H1 (cell line): ENCODE measurements at regions not wholly inside any gene's neighbourhood (a gene's known extent, or its start where the extent isn't known, plus 50 kb on each side); places are given as distances from the start of the nearest gene placed in this dataset.

Experiments
- GABPA ChIP-seq: IDR thresholded peaks from 2 replicates; pipeline ENCODE4 v1.6.1; 2011; ENCODE audit warnings: mild to moderate bottlenecking, low read length, moderate library complexity, borderline replicate concordance; ENCODE audit not compliant: insufficient read depth
- HDAC2 ChIP-seq, 2 experiments: fragments of 300-600 bp in 1 of 2; sonication (generic) in 1 of 2; IDR thresholded peaks; 2 replicates each; pipeline ENCODE4 v1.6.1; 2011 to 2012; ENCODE audit warnings: low read depth in 2 of 2, low read length in 2 of 2, mild to moderate bottlenecking in 2 of 2, moderate library complexity in 2 of 2, borderline replicate concordance in 1 of 2, inconsistent platforms in 1 of 2
- PHF8 ChIP-seq: fragments of 200-600 bp; sonication (generic); conservative IDR thresholded peaks from 2 replicates; pipeline ENCODE4 v1.7.1; 2012; ENCODE audit warnings: low read depth, mild to moderate bottlenecking, inconsistent platforms, low read length, moderate library complexity
- RAD21 ChIP-seq, 2 experiments: IDR thresholded peaks in 1 of 2; conservative IDR thresholded peaks in 1 of 2; 2 replicates each; pipeline ENCODE4 v1.6.1; 2011; ENCODE audit warnings: low read depth in 2 of 2, low read length in 2 of 2, improper control_type of control experiment in 1 of 2, inconsistent platforms in 1 of 2, mild to moderate bottlenecking in 1 of 2, moderate library complexity in 1 of 2
- SP1 ChIP-seq: IDR thresholded peaks from 2 replicates; pipeline ENCODE4 v1.6.1; 2011; ENCODE audit warnings: low read depth, low read length
- TAF7 ChIP-seq: optimal IDR thresholded peaks from 2 replicates; pipeline ENCODE3; 2011; ENCODE audit warnings: low read depth, mild to moderate bottlenecking, inconsistent platforms, low read length, moderate library complexity, borderline replicate concordance
- TCF12 ChIP-seq: IDR thresholded peaks from 2 replicates; pipeline ENCODE4 v1.6.1; 2011; ENCODE audit warnings: low read depth, mild to moderate bottlenecking, low read length
- TF ChIP-seq, protein P1 (sequence below), 3 experiments: IDR thresholded peaks; 1 replicate in 2 of 3; 2 replicates in 1 of 3; pipeline versions ENCODE4 v1.5.1 to v1.6.1; 2011; ENCODE audit warnings: low read length in 3 of 3, mild to moderate bottlenecking in 3 of 3, inconsistent platforms in 2 of 3, low read depth in 1 of 3, moderate library complexity in 1 of 3; ENCODE audit not compliant: insufficient read depth in 1 of 3; ENCODE audit errors: control extremely low read depth in 1 of 3

- TF ChIP-seq, protein P1, sequence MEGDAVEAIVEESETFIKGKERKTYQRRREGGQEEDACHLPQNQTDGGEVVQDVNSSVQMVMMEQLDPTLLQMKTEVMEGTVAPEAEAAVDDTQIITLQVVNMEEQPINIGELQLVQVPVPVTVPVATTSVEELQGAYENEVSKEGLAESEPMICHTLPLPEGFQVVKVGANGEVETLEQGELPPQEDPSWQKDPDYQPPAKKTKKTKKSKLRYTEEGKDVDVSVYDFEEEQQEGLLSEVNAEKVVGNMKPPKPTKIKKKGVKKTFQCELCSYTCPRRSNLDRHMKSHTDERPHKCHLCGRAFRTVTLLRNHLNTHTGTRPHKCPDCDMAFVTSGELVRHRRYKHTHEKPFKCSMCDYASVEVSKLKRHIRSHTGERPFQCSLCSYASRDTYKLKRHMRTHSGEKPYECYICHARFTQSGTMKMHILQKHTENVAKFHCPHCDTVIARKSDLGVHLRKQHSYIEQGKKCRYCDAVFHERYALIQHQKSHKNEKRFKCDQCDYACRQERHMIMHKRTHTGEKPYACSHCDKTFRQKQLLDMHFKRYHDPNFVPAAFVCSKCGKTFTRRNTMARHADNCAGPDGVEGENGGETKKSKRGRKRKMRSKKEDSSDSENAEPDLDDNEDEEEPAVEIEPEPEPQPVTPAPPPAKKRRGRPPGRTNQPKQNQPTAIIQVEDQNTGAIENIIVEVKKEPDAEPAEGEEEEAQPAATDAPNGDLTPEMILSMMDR (IDR thresholded peaks at IDR 0.05; ENCODE audit: control extremely low read depth in 1 of 3, insufficient read depth in 1 of 3, low read depth in 1 of 3, low read length in 3 of 3), result no peak
- TF ChIP-seq PHF8 (no peak), RAD21 (IDR thresholded peaks at IDR 0.05 in 1 of 2, conservative IDR thresholded peaks at IDR 0.05 in 1 of 2; ENCODE audit: low read depth in 2 of 2, low read length in 2 of 2) (no peak), TAF7 (no peak), GABPA (no peak), SP1 (no peak), TCF12 (no peak), HDAC2 (IDR thresholded peaks at IDR 0.05; ENCODE audit: borderline replicate concordance in 1 of 2, low read depth in 2 of 2, low read length in 2 of 2) (no peak)
- TF ChIP-seq, all 59 proteins: peak for 0
Observed at GRCh38 chr6:140091895-140092294, 717.4 kb upstream of the CITED2 start (continued).
